GM12891 (cell line): ENCODE measurements at regions not wholly inside any gene's neighbourhood (a gene's known extent, or its start where the extent isn't known, plus 50 kb on each side); places are given as distances from the start of the nearest gene placed in this dataset.
"Not testable (repeated sequence)": the region's sequence is repeated elsewhere in the genome, so short reads cannot be mapped to it uniquely, and the experiment has no call there.

Experiments
- POLR2A ChIP-seq: IDR thresholded peaks from 2 replicates; pipeline ENCODE4 v1.6.1; 2011; ENCODE audit warnings: low read depth, low read length, control low read depth
- POLR2AphosphoS5 ChIP-seq: IDR thresholded peaks from 2 replicates; pipeline ENCODE4 v1.6.1; 2011; ENCODE audit warnings: low read depth, low read length, control low read depth

DNA sequence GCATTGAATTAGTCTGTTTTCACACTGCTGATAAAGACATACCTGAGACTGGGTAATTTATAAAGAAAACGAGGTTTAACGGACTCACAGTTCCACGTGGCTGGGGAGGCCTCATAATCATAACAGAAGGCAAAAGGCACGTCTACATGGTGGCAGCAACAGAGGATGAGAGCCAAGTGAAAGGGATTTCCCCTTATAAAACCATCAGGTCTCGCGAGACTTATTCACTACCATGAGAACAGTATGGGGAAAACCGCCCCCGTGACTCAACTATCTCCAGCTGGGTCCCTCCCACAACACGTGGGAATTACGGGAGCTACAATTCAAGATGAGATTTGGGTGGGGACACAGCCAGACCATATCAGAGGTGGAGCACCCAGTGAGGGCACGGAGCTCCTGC, 442.0 kb upstream of the MYT1L start:
- TF ChIP-seq POLR2A, POLR2AphosphoS5: not testable (repeated sequence)
